ENCODE measurements at regions not wholly inside any gene's neighbourhood (a gene's known extent, or its start where the extent isn't known, plus 50 kb on each side); places are given as distances from the start of the nearest gene placed in this dataset.

- no peak for TF ChIP-seq GTF2F1 (IDR thresholded peaks at IDR 0.05; ENCODE audit: low read length)
- TF ChIP-seq RAD21 (CRISPR knock-in tag; IDR thresholded peaks at IDR 0.05) = no peak
- no peak for TF ChIP-seq ZSCAN9 (CRISPR knock-in tag; IDR thresholded peaks at IDR 0.05; ENCODE audit: borderline replicate concordance)
- TF ChIP-seq CREM (IDR thresholded peaks at IDR 0.05) = no peak
- TF ChIP-seq CREM (CRISPR knock-in tag; IDR thresholded peaks at IDR 0.05) = no peak
- TF ChIP-seq ZNF224 (CRISPR knock-in tag; IDR thresholded peaks at IDR 0.05) = no peak
- no peak for TF ChIP-seq PRDM15 (CRISPR knock-in tag; IDR thresholded peaks at IDR 0.05)
- TF ChIP-seq HOXA7 (CRISPR knock-in tag; IDR thresholded peaks at IDR 0.05) = no peak
- TF ChIP-seq SUZ12 (IDR thresholded peaks at IDR 0.05; ENCODE audit: low read depth, low read length) = no peak
- no peak for TF ChIP-seq ATF6 (CRISPR knock-in tag; conservative IDR thresholded peaks at IDR 0.05)
- TF ChIP-seq ETV6 (CRISPR knock-in tag; conservative IDR thresholded peaks at IDR 0.05) = no peak
- TF ChIP-seq ZNF326 (CRISPR knock-in tag; IDR thresholded peaks at IDR 0.05; ENCODE audit: borderline replicate concordance) = no peak
Measured at GRCh38 chr14:43247877-43248276, 1259.2 kb downstream of the FSCB start.
